ENCODE measurements at regions not wholly inside any gene's neighbourhood (a gene's known extent, or its start where the extent isn't known, plus 50 kb on each side); places are given as distances from the start of the nearest gene placed in this dataset.

DNA sequence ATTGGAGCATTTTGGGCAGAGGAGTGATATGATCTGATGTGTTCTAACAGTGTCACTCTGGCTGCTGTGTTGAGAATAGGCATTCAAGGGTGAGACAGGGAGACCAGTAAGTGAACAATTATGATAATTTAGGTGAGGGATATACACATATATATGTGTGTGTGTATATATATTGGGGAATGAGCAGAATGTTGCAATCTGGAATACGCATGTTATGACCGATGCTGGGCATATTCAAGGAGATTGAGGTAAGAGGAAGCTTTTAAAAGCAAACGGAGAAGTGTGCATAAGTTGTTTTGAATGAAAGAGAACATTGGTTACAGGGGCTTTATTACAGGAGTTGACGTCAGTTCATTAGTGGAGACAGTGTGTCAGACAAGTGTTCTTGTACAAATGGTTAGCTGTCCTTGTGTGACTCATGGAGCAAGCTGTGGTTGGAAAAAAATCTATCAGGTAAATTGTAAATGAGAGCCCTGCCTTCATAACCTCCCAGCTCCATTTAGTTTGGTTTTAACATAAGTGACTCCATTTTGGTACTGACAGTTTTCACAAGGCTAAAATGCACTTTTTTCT, 442.5 kb upstream of the LCORL start:
- Histone ChIP-seq H2AK5ac (ENCODE audit: insufficient read length, low read length) (no peak overlapping the region), H3K14ac (ENCODE audit: insufficient read depth, low read length) (no peak overlapping the region), H3K27me3 (ENCODE audit: insufficient read depth, low read length) (no peaks in the 10 kb centered on the region), H3K79me1 (ENCODE audit: insufficient read depth, low read depth, low read length, poor library complexity, severe bottlenecking) (no peaks in the 10 kb centered on the region), H3K4ac (ENCODE audit: low read depth, low read length) (no peak overlapping the region), H2BK5ac (ENCODE audit: insufficient read length, low read length) (no peak overlapping the region), H3T11ph (ENCODE audit: low read length) (no peak overlapping the region), H2BK12ac (ENCODE audit: insufficient read length, low read depth, low read length) (no peak overlapping the region), H4K5ac (ENCODE audit: insufficient read length, low read depth, low read length) (no peak overlapping the region), H2BK120ac (ENCODE audit: low read depth, low read length, poor library complexity, severe bottlenecking) (no peak overlapping the region), H2BK15ac (ENCODE audit: low read depth, low read length) (no peak overlapping the region), H3K18ac (ENCODE audit: insufficient read length, low read depth, low read length) (no peak overlapping the region), H2AFZ (ENCODE audit: low read length) (no peak overlapping the region), H3K23ac (ENCODE audit: insufficient read length, low read depth, low read length) (no peak overlapping the region), H3K4me1 (ENCODE audit: insufficient read depth, low read length) (no peaks in the 10 kb centered on the region), H2BK20ac (ENCODE audit: low read depth, low read length, poor library complexity, severe bottlenecking) (no peak overlapping the region), H3K9ac (ENCODE audit: extremely low read depth, insufficient read length, low read length) (no peak overlapping the region), H3K79me2 (ENCODE audit: insufficient read depth, low read length) (no peaks in the 10 kb centered on the region), H3K4me2 (ENCODE audit: insufficient read depth, insufficient read length, low read length) (no peak overlapping the region), H3K23me2 (ENCODE audit: insufficient read length, low read depth, low read length, poor library complexity, severe bottlenecking) (no peaks in the 10 kb centered on the region), H3K56ac (ENCODE audit: insufficient read length, low read depth, low read length) (no peak overlapping the region), H4K8ac (replicated peaks; ENCODE audit: insufficient read length, low read depth, low read length) (no peak overlapping the region), H4K20me1 (ENCODE audit: control insufficient read depth, insufficient read depth, insufficient read length) (no peaks in the 10 kb centered on the region), H3K27ac (ENCODE audit: insufficient read length, low read depth, low read length) (no peak overlapping the region), H4K91ac (ENCODE audit: insufficient read length, low read depth, low read length) (no peak overlapping the region), H3K9me3 (ENCODE audit: control insufficient read depth, low read depth, low read length) (no peaks in the 10 kb centered on the region)
- TF ChIP-seq, protein P1, sequence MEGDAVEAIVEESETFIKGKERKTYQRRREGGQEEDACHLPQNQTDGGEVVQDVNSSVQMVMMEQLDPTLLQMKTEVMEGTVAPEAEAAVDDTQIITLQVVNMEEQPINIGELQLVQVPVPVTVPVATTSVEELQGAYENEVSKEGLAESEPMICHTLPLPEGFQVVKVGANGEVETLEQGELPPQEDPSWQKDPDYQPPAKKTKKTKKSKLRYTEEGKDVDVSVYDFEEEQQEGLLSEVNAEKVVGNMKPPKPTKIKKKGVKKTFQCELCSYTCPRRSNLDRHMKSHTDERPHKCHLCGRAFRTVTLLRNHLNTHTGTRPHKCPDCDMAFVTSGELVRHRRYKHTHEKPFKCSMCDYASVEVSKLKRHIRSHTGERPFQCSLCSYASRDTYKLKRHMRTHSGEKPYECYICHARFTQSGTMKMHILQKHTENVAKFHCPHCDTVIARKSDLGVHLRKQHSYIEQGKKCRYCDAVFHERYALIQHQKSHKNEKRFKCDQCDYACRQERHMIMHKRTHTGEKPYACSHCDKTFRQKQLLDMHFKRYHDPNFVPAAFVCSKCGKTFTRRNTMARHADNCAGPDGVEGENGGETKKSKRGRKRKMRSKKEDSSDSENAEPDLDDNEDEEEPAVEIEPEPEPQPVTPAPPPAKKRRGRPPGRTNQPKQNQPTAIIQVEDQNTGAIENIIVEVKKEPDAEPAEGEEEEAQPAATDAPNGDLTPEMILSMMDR (conservative IDR thresholded peaks at IDR 0.05): no peak
- WGBS (ENCODE audit: extremely low coverage, insufficient read length, low lambda C conversion rate): no CpG with 5 or more reads among the region's 4 CpGs
- no peaks in the 10 kb centered on the region for H3K9me3 Mint-ChIP-seq
- no peaks in the 10 kb centered on the region for H3K4me1 Mint-ChIP-seq
- no peak for DNase-seq
- H3K27me3 Mint-ChIP-seq (ENCODE audit: low read depth): no peaks in the 10 kb centered on the region; the same call in 1 of the 2 replicates
- no peak overlapping the region for H3K27ac Mint-ChIP-seq
- H3K4me3 Mint-ChIP-seq: no peak overlapping the region
- H3K36me3 Mint-ChIP-seq (ENCODE audit: insufficient read depth in 1 of 3, low read depth in 3 of 3): no peaks in the 10 kb centered on the region
